Right lobe of liver (tissue), 4 donors: ENCODE measurements at regions not wholly inside any gene's neighbourhood (a gene's known extent, or its start where the extent isn't known, plus 50 kb on each side); places are given as distances from the start of the nearest gene placed in this dataset.

Experiments used
- CTCF ChIP-seq, 4 donors: fragments of 200-600 bp in 3 of 4; fragments of 450-650 bp in 1 of 4; IDR thresholded peaks; one replicate each; pipeline versions ENCODE4 v1.5.1 to v1.8.0; 2016 to 2022; ENCODE audit warnings: antibody characterized with exemption in 4 of 4, mild to moderate bottlenecking in 2 of 4
- POLR2A ChIP-seq: fragments of 450-650 bp; IDR thresholded peaks from one replicate; pipeline ENCODE4 v1.6.1; 2017; ENCODE audit warnings: antibody characterized with exemption, mild to moderate bottlenecking
- donor health status: DM: no; HTN: no; CAD: no.
- donor health status: DM: no; HTN: no; CAD: no.
- donor health status: DM: no; HTN: yes; CAD: no.

GRCh38 chr7:95676691-95677090 lies 80.4 kb upstream of the PDK4 start:
- TF ChIP-seq POLR2A (no peak), CTCF (IDR thresholded peaks at IDR 0.05) (no peak)
